Breast epithelium (tissue), 4 donors: ENCODE measurements at regions not wholly inside any gene's neighbourhood (a gene's known extent, or its start where the extent isn't known, plus 50 kb on each side); places are given as distances from the start of the nearest gene placed in this dataset.

Experiments
- DNase-seq, 2 donors: peaks; one replicate each; pipeline ENCODE4 v3.0.0-alpha.2; 2019; ENCODE audit warnings: low spot score in 2 of 2
- H3K27ac ChIP-seq, 2 donors: fragments of 200-600 bp; sonication (generic) in 1 of 2; one replicate each; pipeline ENCODE4 v1.5.1; 2016 to 2019; ENCODE audit warnings: mild to moderate bottlenecking in 1 of 2
- H3K27me3 ChIP-seq, 2 donors: fragments of 200-600 bp; sonication (generic) in 1 of 2; one replicate each; pipeline versions ENCODE4 v1.5.1 to v1.6.0; 2017 to 2019; ENCODE audit warnings: control low read depth in 1 of 2, mild to moderate bottlenecking in 1 of 2
- H3K36me3 ChIP-seq: fragments of 200-600 bp; one replicate; pipeline ENCODE4 v1.5.1; 2019
- H3K4me1 ChIP-seq, 2 donors: fragments of 200-600 bp; sonication (generic); one replicate each; pipeline ENCODE4 v1.5.1; 2016 to 2019; ENCODE audit warnings: control low read depth in 1 of 2
- H3K4me3 ChIP-seq, 3 donors: fragments of 200-600 bp; sonication (generic); 1 replicate in 2 of 3; 2 replicates in 1 of 3; pipeline ENCODE4 v1.5.1; 2016 to 2019; ENCODE audit warnings: mild to moderate bottlenecking in 3 of 3, moderate library complexity in 2 of 3
- H3K9me3 ChIP-seq, 2 donors: fragments of 200-600 bp; sonication (generic) in 1 of 2; one replicate each; pipeline ENCODE4 v1.5.1; 2016 to 2019; ENCODE audit warnings: control low read depth in 1 of 2
- CTCF ChIP-seq, 3 donors: fragments of 450-650 bp; IDR thresholded peaks; one replicate each; pipeline ENCODE4 v1.5.1; 2016 to 2017; ENCODE audit warnings: antibody characterized with exemption in 3 of 3, mild to moderate bottlenecking in 3 of 3, moderate library complexity in 3 of 3
- POLR2A ChIP-seq: fragments of 450-650 bp; IDR thresholded peaks from one replicate; pipeline ENCODE4 v1.6.1; 2016; ENCODE audit warnings: antibody characterized with exemption, mild to moderate bottlenecking, moderate library complexity
- POLR2AphosphoS5 ChIP-seq, 3 donors: sonication (generic); formaldehyde crosslinking; IDR thresholded peaks; one replicate each; pipeline ENCODE4 v1.6.1; 2017; ENCODE audit warnings: antibody characterized with exemption in 3 of 3
- intact Hi-C: fragments of 100-400 bp; cut with DNase I; formaldehyde crosslinking; loops from one replicate; pipeline ENCODE4 v1.15.1; 2023; ENCODE audit warnings: low total_unique reads

GRCh38 chr12:25818596-25819390 lies 139.7 kb upstream of the RASSF8 start:
- H3K27me3 ChIP-seq, result no peaks in the 10 kb centered on the region
- no peaks in the 10 kb centered on the region for H3K4me1 ChIP-seq
- no peaks in the 10 kb centered on the region for H3K36me3 ChIP-seq
- no peak for TF ChIP-seq POLR2AphosphoS5 (IDR thresholded peaks at IDR 0.05)
- no peak for TF ChIP-seq CTCF (IDR thresholded peaks at IDR 0.05)
- TF ChIP-seq POLR2A, result no peak
- intact Hi-C loops, result no loop called here
- no peak overlapping the region for H3K4me3 ChIP-seq
- no peak overlapping the region for H3K27ac ChIP-seq
- H3K9me3 ChIP-seq, result no peaks in the 10 kb centered on the region
- DNase-seq, result no peak

DNA sequence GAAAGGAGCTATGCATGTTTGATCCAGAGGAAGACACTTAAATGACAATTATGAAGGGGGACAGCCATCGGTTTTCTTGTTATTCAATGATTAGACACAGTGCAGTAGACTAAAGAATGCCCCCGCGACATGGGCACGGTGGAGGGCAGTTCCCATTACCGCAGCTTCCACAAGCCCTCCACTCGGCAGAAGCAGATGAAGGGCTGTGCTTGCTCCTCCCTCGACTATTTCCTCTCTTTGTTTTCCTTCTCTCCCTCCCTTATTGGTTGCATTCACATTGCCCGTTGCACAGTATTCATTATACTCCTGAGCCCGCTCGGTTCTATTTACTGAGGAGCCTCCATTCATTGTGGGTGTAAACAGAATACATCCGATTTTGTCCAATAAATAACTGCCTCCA lies 138.8 kb upstream of the RASSF8 start:
- no peaks in the 10 kb centered on the region for H3K4me1 ChIP-seq
- intact Hi-C loops, result no loop called here
- no peak for DNase-seq

DNA sequence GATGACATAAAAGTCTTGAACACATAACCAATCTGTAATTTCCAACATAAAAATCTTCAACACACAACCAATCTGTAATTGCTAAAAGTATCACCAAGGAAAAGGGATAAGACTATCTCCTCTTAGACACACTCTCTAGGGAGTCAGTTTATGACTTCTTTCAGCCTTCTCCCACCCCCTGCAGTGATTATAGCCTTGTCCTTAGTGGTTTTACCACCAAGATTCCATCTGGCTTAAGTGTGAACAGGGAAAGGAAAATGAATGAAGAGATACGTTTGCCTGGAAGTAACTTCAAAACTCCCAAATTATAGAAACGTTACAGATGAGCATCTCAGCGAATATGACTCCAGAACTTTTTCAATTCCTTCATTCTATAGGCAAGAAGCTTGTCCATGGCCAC lies 136.2 kb upstream of the RASSF8 start:
- no peak for DNase-seq
- Histone ChIP-seq H3K4me3 (no peak overlapping the region), H3K27me3 (no peaks in the 10 kb centered on the region), H3K27ac (no peak overlapping the region), H3K4me1 (no peaks in the 10 kb centered on the region), H3K9me3 (no peaks in the 10 kb centered on the region), H3K36me3 (no peaks in the 10 kb centered on the region)
- intact Hi-C loops, result no loop called here
- TF ChIP-seq POLR2A, result no peak
- no peak for TF ChIP-seq POLR2AphosphoS5 (IDR thresholded peaks at IDR 0.05)
- no peak for TF ChIP-seq CTCF (IDR thresholded peaks at IDR 0.05)

More for the DNA sequence above, 138.8 kb upstream of the RASSF8 start:
- Histone ChIP-seq H3K4me3 (no peak overlapping the region), H3K27me3 (no peaks in the 10 kb centered on the region), H3K9me3 (no peaks in the 10 kb centered on the region), H3K27ac (no peak overlapping the region), H3K36me3 (no peaks in the 10 kb centered on the region)
- TF ChIP-seq POLR2A, result no peak
- no peak for TF ChIP-seq POLR2AphosphoS5 (IDR thresholded peaks at IDR 0.05)
- no peak for TF ChIP-seq CTCF (IDR thresholded peaks at IDR 0.05)

- intact Hi-C loops, result no loop called here
- Histone ChIP-seq H3K27ac (no peak overlapping the region), H3K9me3 (no peaks in the 10 kb centered on the region), H3K36me3 (no peaks in the 10 kb centered on the region), H3K27me3 (no peaks in the 10 kb centered on the region), H3K4me3 (no peak overlapping the region), H3K4me1 (no peaks in the 10 kb centered on the region)
- DNase-seq, result no peak
- TF ChIP-seq POLR2A (no peak), CTCF (IDR thresholded peaks at IDR 0.05) (no peak), POLR2AphosphoS5 (IDR thresholded peaks at IDR 0.05) (no peak)
Observed at GRCh38 chr12:25824734-25825133, 133.7 kb upstream of the RASSF8 start.

DNA sequence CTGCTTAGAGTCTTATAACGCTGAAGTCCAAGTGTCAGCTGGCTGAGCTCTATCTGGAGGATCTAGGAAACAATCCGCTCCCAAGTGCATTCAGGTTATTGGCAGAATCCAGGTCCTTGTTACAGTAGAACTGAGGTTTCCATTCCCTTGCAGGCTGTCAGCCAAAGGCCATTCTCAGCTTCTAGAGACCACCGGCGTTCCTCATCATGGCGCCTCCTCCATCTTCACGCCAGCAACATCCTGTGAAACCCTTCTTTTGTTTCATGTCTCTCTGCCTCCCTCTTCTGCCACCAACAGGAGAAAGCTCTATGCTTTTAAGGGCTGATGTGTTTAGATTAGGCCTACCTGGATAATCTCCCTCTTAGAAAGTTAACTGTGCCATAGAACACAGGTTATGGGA lies 133.0 kb upstream of the RASSF8 start:
- H3K27ac ChIP-seq, result no peak overlapping the region
- DNase-seq, result no peak
- intact Hi-C loops, result no loop called here

More for the DNA sequence above, 133.0 kb upstream of the RASSF8 start:
- Histone ChIP-seq H3K4me1 (no peaks in the 10 kb centered on the region), H3K9me3 (no peaks in the 10 kb centered on the region), H3K4me3 (no peak overlapping the region), H3K27me3 (no peaks in the 10 kb centered on the region), H3K36me3 (no peaks in the 10 kb centered on the region)
- no peak for TF ChIP-seq POLR2AphosphoS5 (IDR thresholded peaks at IDR 0.05)
- no peak for TF ChIP-seq POLR2A
- TF ChIP-seq CTCF (IDR thresholded peaks at IDR 0.05), result no peak
